Tibial nerve (tissue), 4 donors: ENCODE measurements at regions not wholly inside any gene's neighbourhood (a gene's known extent, or its start where the extent isn't known, plus 50 kb on each side); places are given as distances from the start of the nearest gene placed in this dataset.
"Not testable (repeated sequence)": the region's sequence is repeated elsewhere in the genome, so short reads cannot be mapped to it uniquely, and the experiment has no call there.

Source experiments
- EP300 ChIP-seq, 2 donors: sonication (generic); formaldehyde crosslinking; IDR thresholded peaks; one replicate each; pipeline ENCODE4 v1.6.1; 2017; ENCODE audit warnings: antibody characterized with exemption in 2 of 2, mild to moderate bottlenecking in 1 of 2
- POLR2A ChIP-seq, 2 donors: fragments of 450-650 bp; IDR thresholded peaks; one replicate each; pipeline ENCODE4 v1.6.1; 2017; ENCODE audit warnings: antibody characterized with exemption in 2 of 2, mild to moderate bottlenecking in 2 of 2, moderate library complexity in 2 of 2
- TF ChIP-seq, protein P1 (sequence below), 5 experiments: fragments of 200-600 bp in 3 of 5; fragments of 450-650 bp in 2 of 5; sonication (generic) in 3 of 5; IDR thresholded peaks; one replicate each; pipeline ENCODE4 v1.5.1; 2016 to 2019; ENCODE audit warnings: antibody characterized with exemption in 5 of 5, mild to moderate bottlenecking in 3 of 5, moderate library complexity in 2 of 5

DNA sequence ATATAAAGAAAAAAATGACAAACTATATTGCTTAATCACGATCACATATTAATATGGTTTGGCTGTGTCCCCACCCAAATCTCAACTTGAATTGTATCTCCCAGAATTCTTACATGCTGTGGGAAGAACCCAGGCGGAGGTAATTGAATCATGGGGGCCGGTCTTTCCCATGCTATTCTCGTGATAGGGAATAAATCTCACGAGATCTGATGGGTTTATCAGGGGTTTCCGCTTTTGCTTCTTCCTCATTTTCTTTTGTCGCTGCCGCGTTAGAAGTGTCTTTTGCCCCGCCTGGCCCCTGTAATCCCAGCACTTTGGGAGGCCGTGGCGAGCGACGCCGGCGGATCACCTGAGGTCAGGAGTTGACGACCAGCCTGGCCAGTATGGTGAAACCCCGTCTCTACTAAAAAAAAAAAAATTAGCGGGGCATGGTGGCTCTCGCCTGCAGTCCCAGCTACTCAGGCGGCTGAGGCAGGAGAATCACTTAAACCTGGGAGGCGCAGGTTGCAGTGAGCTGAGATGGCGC, 220.0 kb downstream of the KCNJ2 start:
- TF ChIP-seq POLR2A, EP300 (IDR thresholded peaks at IDR 0.05): not testable (repeated sequence)
- TF ChIP-seq, protein P1, sequence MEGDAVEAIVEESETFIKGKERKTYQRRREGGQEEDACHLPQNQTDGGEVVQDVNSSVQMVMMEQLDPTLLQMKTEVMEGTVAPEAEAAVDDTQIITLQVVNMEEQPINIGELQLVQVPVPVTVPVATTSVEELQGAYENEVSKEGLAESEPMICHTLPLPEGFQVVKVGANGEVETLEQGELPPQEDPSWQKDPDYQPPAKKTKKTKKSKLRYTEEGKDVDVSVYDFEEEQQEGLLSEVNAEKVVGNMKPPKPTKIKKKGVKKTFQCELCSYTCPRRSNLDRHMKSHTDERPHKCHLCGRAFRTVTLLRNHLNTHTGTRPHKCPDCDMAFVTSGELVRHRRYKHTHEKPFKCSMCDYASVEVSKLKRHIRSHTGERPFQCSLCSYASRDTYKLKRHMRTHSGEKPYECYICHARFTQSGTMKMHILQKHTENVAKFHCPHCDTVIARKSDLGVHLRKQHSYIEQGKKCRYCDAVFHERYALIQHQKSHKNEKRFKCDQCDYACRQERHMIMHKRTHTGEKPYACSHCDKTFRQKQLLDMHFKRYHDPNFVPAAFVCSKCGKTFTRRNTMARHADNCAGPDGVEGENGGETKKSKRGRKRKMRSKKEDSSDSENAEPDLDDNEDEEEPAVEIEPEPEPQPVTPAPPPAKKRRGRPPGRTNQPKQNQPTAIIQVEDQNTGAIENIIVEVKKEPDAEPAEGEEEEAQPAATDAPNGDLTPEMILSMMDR (IDR thresholded peaks at IDR 0.05) = not testable (repeated sequence)
